Suprapubic skin (tissue), 4 donors: ENCODE measurements at regions not wholly inside any gene's neighbourhood (a gene's known extent, or its start where the extent isn't known, plus 50 kb on each side); places are given as distances from the start of the nearest gene placed in this dataset.

Experiments
- DNase-seq, 2 donors: peaks; one replicate each; pipeline ENCODE4 v3.0.0-alpha.2; 2019; ENCODE audit warnings: low spot score in 2 of 2
- H3K27ac ChIP-seq: fragments of 200-600 bp; sonication (generic); one replicate; pipeline ENCODE4 v1.5.1; 2019
- H3K27me3 ChIP-seq: fragments of 200-600 bp; sonication (generic); one replicate; pipeline ENCODE4 v1.5.1; 2019
- H3K36me3 ChIP-seq: fragments of 200-600 bp; sonication (generic); one replicate; pipeline ENCODE4 v1.5.1; 2019
- H3K4me1 ChIP-seq: fragments of 200-600 bp; sonication (generic); one replicate; pipeline ENCODE4 v1.5.1; 2019
- H3K4me3 ChIP-seq: fragments of 200-600 bp; sonication (generic); one replicate; pipeline ENCODE4 v1.5.1; 2019; ENCODE audit warnings: mild to moderate bottlenecking
- H3K9me3 ChIP-seq: fragments of 200-600 bp; sonication (generic); one replicate; pipeline ENCODE4 v1.5.1; 2019
- CTCF ChIP-seq, 2 donors: fragments of 200-600 bp in 1 of 2; fragments of 450-650 bp in 1 of 2; sonication (generic) in 1 of 2; IDR thresholded peaks; one replicate each; pipeline ENCODE4 v1.5.1; 2016 to 2019; ENCODE audit warnings: antibody characterized with exemption in 2 of 2, mild to moderate bottlenecking in 1 of 2, moderate library complexity in 1 of 2
- EP300 ChIP-seq: sonication (generic); formaldehyde crosslinking; IDR thresholded peaks from one replicate; pipeline ENCODE4 v1.6.1; 2017; ENCODE audit warnings: antibody characterized with exemption
- POLR2A ChIP-seq, 2 donors: fragments of 450-650 bp; IDR thresholded peaks; one replicate each; pipeline ENCODE4 v1.6.1; 2017; ENCODE audit warnings: antibody characterized with exemption in 2 of 2, mild to moderate bottlenecking in 2 of 2, moderate library complexity in 2 of 2
- POLR2AphosphoS5 ChIP-seq, 3 donors: sonication (generic); formaldehyde crosslinking; IDR thresholded peaks; one replicate each; pipeline ENCODE4 v1.6.1; 2017; ENCODE audit warnings: antibody characterized with exemption in 3 of 3
- WGBS: methylation state at CpG from one replicate; pipeline ENCODE4 v1.1.5; 2018; 5-methylcytosine and 5-hydroxymethylcytosine counted together

GRCh38 chr10:121312587-121312986, 285.7 kb downstream of the FGFR2 start:
- no peak for DNase-seq
- Histone ChIP-seq H3K27ac (peak overlapping the region; percentile 30), H3K27me3 (no peaks in the 10 kb centered on the region), H3K4me1 (peaks cover 12% of the 10 kb centered on the region), H3K9me3 (no peaks in the 10 kb centered on the region), H3K36me3 (no peaks in the 10 kb centered on the region), H3K4me3 (no peak overlapping the region)
- WGBS: 11% methylated on average over 5 of the region's 5 CpGs
- TF ChIP-seq POLR2AphosphoS5 (IDR thresholded peaks at IDR 0.05) (no peak), POLR2A (IDR thresholded peaks at IDR 0.05) (no peak), EP300 (no peak), CTCF (IDR thresholded peaks at IDR 0.05) (no peak)

- DNase-seq: no peak
- Histone ChIP-seq H3K4me1 (peaks cover 12% of the 10 kb centered on the region), H3K27me3 (no peaks in the 10 kb centered on the region), H3K27ac (peak overlapping the region; percentile 30), H3K36me3 (no peaks in the 10 kb centered on the region), H3K9me3 (no peaks in the 10 kb centered on the region), H3K4me3 (no peak overlapping the region)
- no peak for TF ChIP-seq POLR2A (IDR thresholded peaks at IDR 0.05)
- no peak for TF ChIP-seq EP300
- TF ChIP-seq CTCF (IDR thresholded peaks at IDR 0.05): no peak
- TF ChIP-seq POLR2AphosphoS5 (IDR thresholded peaks at IDR 0.05): no peak
- 51% methylated on average over 17 of the region's 17 CpGs for WGBS
Measured at GRCh38 chr10:121313119-121313875, 284.9 kb downstream of the FGFR2 start.

- no peak for DNase-seq
- 87% methylated on average over 3 of the region's 3 CpGs for WGBS
- TF ChIP-seq EP300: no peak
- TF ChIP-seq POLR2A (IDR thresholded peaks at IDR 0.05): no peak
- TF ChIP-seq POLR2AphosphoS5 (IDR thresholded peaks at IDR 0.05): no peak
- TF ChIP-seq CTCF (IDR thresholded peaks at IDR 0.05): no peak
- Histone ChIP-seq H3K27ac (no peak overlapping the region), H3K27me3 (no peaks in the 10 kb centered on the region), H3K9me3 (peaks cover 5% of the 10 kb centered on the region), H3K36me3 (no peaks in the 10 kb centered on the region), H3K4me3 (no peak overlapping the region), H3K4me1 (peaks cover 12% of the 10 kb centered on the region)
Measured at GRCh38 chr10:121316432-121316831, 281.8 kb downstream of the FGFR2 start.

GRCh38 chr10:121317374-121317773, 280.9 kb downstream of the FGFR2 start:
- peaks cover 12% of the 10 kb centered on the region for H3K4me1 ChIP-seq
- no peak for TF ChIP-seq POLR2A (IDR thresholded peaks at IDR 0.05)
- TF ChIP-seq CTCF (IDR thresholded peaks at IDR 0.05): no peak
- no peak for TF ChIP-seq EP300
- TF ChIP-seq POLR2AphosphoS5 (IDR thresholded peaks at IDR 0.05): no peak
- no peaks in the 10 kb centered on the region for H3K36me3 ChIP-seq
- WGBS: 91% methylated on average over 1 of the region's 1 CpG
- peaks cover 5% of the 10 kb centered on the region for H3K9me3 ChIP-seq
- H3K27ac ChIP-seq: no peak overlapping the region
- no peak for DNase-seq
- H3K27me3 ChIP-seq: no peaks in the 10 kb centered on the region
- H3K4me3 ChIP-seq: no peak overlapping the region

- H3K27me3 ChIP-seq: no peaks in the 10 kb centered on the region
- TF ChIP-seq POLR2A (IDR thresholded peaks at IDR 0.05) (no peak), POLR2AphosphoS5 (IDR thresholded peaks at IDR 0.05) (no peak), CTCF (IDR thresholded peaks at IDR 0.05) (no peak), EP300 (no peak)
- H3K27ac ChIP-seq: no peak overlapping the region
- peaks cover 5% of the 10 kb centered on the region for H3K9me3 ChIP-seq
- no peak for DNase-seq
- no peaks in the 10 kb centered on the region for H3K36me3 ChIP-seq
- peaks cover 7% of the 10 kb centered on the region for H3K4me1 ChIP-seq
- WGBS: 14% methylated on average over 1 of the region's 1 CpG
- H3K4me3 ChIP-seq: no peak overlapping the region
Measured at GRCh38 chr10:121322046-121322445, 276.2 kb downstream of the FGFR2 start.
